Thoracic aorta (tissue), 2 donors: ENCODE measurements at regions not wholly inside any gene's neighbourhood (a gene's known extent, or its start where the extent isn't known, plus 50 kb on each side); places are given as distances from the start of the nearest gene placed in this dataset.

Experiments
- ATAC-seq: fragments of 150-250 bp; one replicate; pipeline ENCODE4 v1.8.0; 2017; ENCODE audit warnings: low read depth; ENCODE audit not compliant: insufficient number of reproducible peaks, low FRiP score
- DNase-seq: peaks from one replicate; pipeline ENCODE4 v3.0.0-alpha.2; 2020; ENCODE audit warnings: low spot score
- H3K27ac ChIP-seq, 2 donors: fragments of 200-600 bp; sonication (generic); 1 replicate in 1 of 2; 2 replicates in 1 of 2; pipeline ENCODE4 v1.5.1; 2016; ENCODE audit warnings: mild to moderate bottlenecking in 2 of 2, moderate library complexity in 2 of 2
- H3K27me3 ChIP-seq: fragments of 200-600 bp; sonication (generic); replicated peaks from 2 replicates; pipeline ENCODE4 v1.6.0; 2016; ENCODE audit warnings: mild to moderate bottlenecking; ENCODE audit not compliant: insufficient read depth
- H3K36me3 ChIP-seq: fragments of 200-600 bp; sonication (generic); one replicate; pipeline ENCODE4 v1.5.1; 2016
- H3K4me1 ChIP-seq, 2 donors: fragments of 200-600 bp; sonication (generic); 1 replicate in 1 of 2; 2 replicates in 1 of 2; pipeline versions ENCODE4 v1.5.1 to v1.6.0; 2016; ENCODE audit warnings: low read depth in 2 of 2, mild to moderate bottlenecking in 1 of 2; ENCODE audit not compliant: control insufficient read depth in 1 of 2
- H3K4me3 ChIP-seq: fragments of 200-600 bp; sonication (generic); 2 replicates; pipeline ENCODE4 v1.5.1; 2016; ENCODE audit warnings: mild to moderate bottlenecking
- H3K9me3 ChIP-seq: fragments of 200-600 bp; sonication (generic); 2 replicates; pipeline ENCODE4 v1.5.1; 2016
- TF ChIP-seq, protein P1 (sequence below): fragments of 200-600 bp; sonication (generic); IDR thresholded peaks from one replicate; pipeline ENCODE4 v1.5.1; 2019; ENCODE audit warnings: antibody characterized with exemption

GRCh38 chr5:15159606-15160005 lies 288.0 kb upstream of the ANKH start:
- TF ChIP-seq, protein P1, sequence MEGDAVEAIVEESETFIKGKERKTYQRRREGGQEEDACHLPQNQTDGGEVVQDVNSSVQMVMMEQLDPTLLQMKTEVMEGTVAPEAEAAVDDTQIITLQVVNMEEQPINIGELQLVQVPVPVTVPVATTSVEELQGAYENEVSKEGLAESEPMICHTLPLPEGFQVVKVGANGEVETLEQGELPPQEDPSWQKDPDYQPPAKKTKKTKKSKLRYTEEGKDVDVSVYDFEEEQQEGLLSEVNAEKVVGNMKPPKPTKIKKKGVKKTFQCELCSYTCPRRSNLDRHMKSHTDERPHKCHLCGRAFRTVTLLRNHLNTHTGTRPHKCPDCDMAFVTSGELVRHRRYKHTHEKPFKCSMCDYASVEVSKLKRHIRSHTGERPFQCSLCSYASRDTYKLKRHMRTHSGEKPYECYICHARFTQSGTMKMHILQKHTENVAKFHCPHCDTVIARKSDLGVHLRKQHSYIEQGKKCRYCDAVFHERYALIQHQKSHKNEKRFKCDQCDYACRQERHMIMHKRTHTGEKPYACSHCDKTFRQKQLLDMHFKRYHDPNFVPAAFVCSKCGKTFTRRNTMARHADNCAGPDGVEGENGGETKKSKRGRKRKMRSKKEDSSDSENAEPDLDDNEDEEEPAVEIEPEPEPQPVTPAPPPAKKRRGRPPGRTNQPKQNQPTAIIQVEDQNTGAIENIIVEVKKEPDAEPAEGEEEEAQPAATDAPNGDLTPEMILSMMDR, result no peak
- Histone ChIP-seq H3K27me3 (no peaks in the 10 kb centered on the region), H3K4me1 (peaks cover 0 to 6% of the 10 kb centered on the region in 2 donors), H3K27ac (no peak overlapping the region), H3K9me3 (no peaks in the 10 kb centered on the region), H3K4me3 (no peak overlapping the region), H3K36me3 (no peaks in the 10 kb centered on the region)
- ATAC-seq, result no peak
- DNase-seq, result no peak

DNA sequence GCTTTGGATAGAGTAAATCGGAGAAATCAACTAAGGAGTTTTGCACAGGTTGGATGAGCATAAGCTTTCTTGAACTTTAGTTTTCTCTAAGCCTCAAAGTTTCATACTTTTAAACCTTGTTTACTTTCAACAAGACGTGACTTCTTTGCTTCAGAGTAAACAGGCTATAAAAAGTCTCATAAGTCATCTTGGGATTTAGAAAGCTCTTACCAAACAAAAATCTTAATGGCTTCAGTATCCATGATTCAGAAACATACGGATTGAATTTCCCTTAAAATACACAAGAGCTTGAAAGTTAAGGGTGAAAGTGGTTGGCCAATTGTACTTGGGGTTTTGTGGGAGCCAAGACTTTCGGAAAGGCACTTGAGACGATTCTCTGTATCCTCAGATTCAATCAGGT lies 270.9 kb upstream of the ANKH start:
- no peaks in the 10 kb centered on the region for H3K27me3 ChIP-seq
- H3K36me3 ChIP-seq, result no peaks in the 10 kb centered on the region
- ATAC-seq (no peak), DNase-seq (no peak)
- H3K27ac ChIP-seq, result no peak overlapping the region
- H3K9me3 ChIP-seq, result no peaks in the 10 kb centered on the region
- H3K4me3 ChIP-seq, result no peak overlapping the region
- H3K4me1 ChIP-seq, result no peaks in the 10 kb centered on the region
- TF ChIP-seq, protein P1, result no peak

DNA sequence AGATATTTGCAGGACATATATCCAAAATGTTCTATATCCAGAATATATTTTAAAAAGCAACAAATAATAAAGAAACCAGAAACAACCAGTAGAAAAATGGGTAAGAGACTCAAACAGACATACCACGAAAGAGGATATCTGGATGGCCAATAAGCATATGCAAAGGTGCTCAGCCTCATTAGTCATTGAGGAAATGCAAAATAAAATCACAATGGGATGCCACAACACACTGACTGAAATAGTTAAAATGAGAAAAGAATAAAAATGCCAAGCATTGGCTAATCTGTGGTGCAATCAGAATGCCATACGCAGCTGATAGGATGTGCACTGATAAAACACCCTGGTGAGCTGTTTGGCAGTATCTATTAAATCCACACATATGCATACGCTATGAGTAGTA lies 265.8 kb upstream of the ANKH start:
- Histone ChIP-seq H3K27ac (no peak overlapping the region), H3K9me3 (no peaks in the 10 kb centered on the region), H3K36me3 (no peaks in the 10 kb centered on the region), H3K4me1 (no peaks in the 10 kb centered on the region), H3K27me3 (no peaks in the 10 kb centered on the region), H3K4me3 (no peak overlapping the region)
- no peak for DNase-seq
- TF ChIP-seq, protein P1, result no peak
- no peak for ATAC-seq

- Histone ChIP-seq H3K4me3 (no peak overlapping the region), H3K27me3 (no peaks in the 10 kb centered on the region), H3K4me1 (no peaks in the 10 kb centered on the region), H3K27ac (no peak overlapping the region), H3K36me3 (no peaks in the 10 kb centered on the region), H3K9me3 (no peaks in the 10 kb centered on the region)
- no peak for ATAC-seq
- DNase-seq, result no peak
- TF ChIP-seq, protein P1, result no peak
These were observed 264.1 kb upstream of the ANKH start for GRCh38 chr5:15135661-15136060.

- TF ChIP-seq, protein P1, result no peak
These were observed 261.9 kb upstream of the ANKH start for GRCh38 chr5:15133456-15133965.

More at GRCh38 chr5:15133456-15133965, 261.9 kb upstream of the ANKH start:
- Histone ChIP-seq H3K4me1 (no peaks in the 10 kb centered on the region), H3K36me3 (no peaks in the 10 kb centered on the region), H3K4me3 (no peak overlapping the region), H3K27ac (no peak overlapping the region), H3K27me3 (no peaks in the 10 kb centered on the region), H3K9me3 (no peaks in the 10 kb centered on the region)
- ATAC-seq, result no peak
- no peak for DNase-seq
